Breast epithelium (tissue), 3 donors: ENCODE measurements at regions not wholly inside any gene's neighbourhood (a gene's known extent, or its start where the extent isn't known, plus 50 kb on each side); places are given as distances from the start of the nearest gene placed in this dataset.

ENCODE experiments used
- CTCF ChIP-seq, 3 donors: fragments of 450-650 bp; IDR thresholded peaks; one replicate each; pipeline ENCODE4 v1.5.1; 2016 to 2017; ENCODE audit warnings: antibody characterized with exemption in 3 of 3, mild to moderate bottlenecking in 3 of 3, moderate library complexity in 3 of 3
- POLR2AphosphoS5 ChIP-seq, 3 donors: sonication (generic); formaldehyde crosslinking; IDR thresholded peaks; one replicate each; pipeline ENCODE4 v1.6.1; 2017; ENCODE audit warnings: antibody characterized with exemption in 3 of 3

DNA sequence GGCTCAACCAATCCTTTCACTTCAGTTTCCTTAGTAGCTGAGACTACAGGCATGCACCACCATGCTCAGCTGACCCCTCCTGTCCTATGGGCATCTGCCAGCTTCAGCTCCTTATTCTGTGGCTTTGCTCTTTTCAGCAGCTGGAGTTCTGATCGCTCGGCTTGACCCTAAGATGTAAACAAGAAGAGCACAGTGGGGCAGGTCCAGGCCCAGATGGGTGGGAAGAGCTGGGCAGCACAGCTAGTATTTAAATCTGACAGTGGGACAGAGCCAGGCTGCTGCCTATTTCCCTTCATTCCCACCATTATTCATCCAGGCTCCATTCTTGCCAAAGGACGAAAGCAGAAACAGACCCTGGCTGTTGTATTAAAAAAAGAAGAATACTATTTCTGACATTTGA, 494.9 kb upstream of the PODXL start:
- TF ChIP-seq CTCF (IDR thresholded peaks at IDR 0.05) (no peak), POLR2AphosphoS5 (IDR thresholded peaks at IDR 0.05) (no peak)
